Kidney epithelial cell (primary cell): ENCODE measurements at regions not wholly inside any gene's neighbourhood (a gene's known extent, or its start where the extent isn't known, plus 50 kb on each side); places are given as distances from the start of the nearest gene placed in this dataset.

ENCODE experiments used
- DNase-seq: peaks from one replicate; pipeline ENCODE4 v3.0.0-alpha.2; 2010; ENCODE audit warnings: low read depth
- H3K27me3 ChIP-seq: 2 replicates; pipeline ENCODE4 v1.6.0; 2011; ENCODE audit warnings: low read length; ENCODE audit not compliant: control insufficient read depth, insufficient read depth
- H3K36me3 ChIP-seq: 2 replicates; pipeline ENCODE4 v1.5.1; 2011; ENCODE audit warnings: low read length; ENCODE audit not compliant: control insufficient read depth, insufficient read depth
- H3K4me3 ChIP-seq: 2 replicates; pipeline ENCODE4 v1.5.1; 2011; ENCODE audit warnings: low read depth, mild to moderate bottlenecking, control low read depth, low read length
- TF ChIP-seq, protein P1 (sequence below): IDR thresholded peaks from 2 replicates; pipeline ENCODE4 v1.5.1; 2011; ENCODE audit warnings: mild to moderate bottlenecking, moderate library complexity, low read length, control low read depth, inconsistent platforms; ENCODE audit not compliant: insufficient read depth, poor library complexity, severe bottlenecking

DNA sequence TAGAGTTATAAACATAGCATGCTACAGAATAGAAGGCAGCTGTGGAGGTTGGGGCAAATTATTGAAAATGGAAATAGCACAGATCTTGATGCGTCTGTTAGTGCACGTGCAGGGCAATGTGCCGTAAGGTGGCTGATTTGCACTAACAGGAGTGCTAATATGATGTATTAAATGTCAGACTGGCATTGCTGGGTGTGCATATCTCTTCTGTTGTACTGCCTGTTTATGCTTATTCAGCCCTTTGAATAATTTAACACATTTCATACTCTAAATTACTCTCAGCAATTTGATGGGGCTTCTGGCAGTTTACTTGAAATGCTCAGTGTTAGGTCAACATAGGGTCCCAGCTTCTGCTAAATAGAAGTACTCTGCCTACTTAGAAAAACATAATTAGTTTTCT, 395.6 kb downstream of the MCTP2 start:
- no peaks in the 10 kb centered on the region for H3K27me3 ChIP-seq
- TF ChIP-seq, protein P1, sequence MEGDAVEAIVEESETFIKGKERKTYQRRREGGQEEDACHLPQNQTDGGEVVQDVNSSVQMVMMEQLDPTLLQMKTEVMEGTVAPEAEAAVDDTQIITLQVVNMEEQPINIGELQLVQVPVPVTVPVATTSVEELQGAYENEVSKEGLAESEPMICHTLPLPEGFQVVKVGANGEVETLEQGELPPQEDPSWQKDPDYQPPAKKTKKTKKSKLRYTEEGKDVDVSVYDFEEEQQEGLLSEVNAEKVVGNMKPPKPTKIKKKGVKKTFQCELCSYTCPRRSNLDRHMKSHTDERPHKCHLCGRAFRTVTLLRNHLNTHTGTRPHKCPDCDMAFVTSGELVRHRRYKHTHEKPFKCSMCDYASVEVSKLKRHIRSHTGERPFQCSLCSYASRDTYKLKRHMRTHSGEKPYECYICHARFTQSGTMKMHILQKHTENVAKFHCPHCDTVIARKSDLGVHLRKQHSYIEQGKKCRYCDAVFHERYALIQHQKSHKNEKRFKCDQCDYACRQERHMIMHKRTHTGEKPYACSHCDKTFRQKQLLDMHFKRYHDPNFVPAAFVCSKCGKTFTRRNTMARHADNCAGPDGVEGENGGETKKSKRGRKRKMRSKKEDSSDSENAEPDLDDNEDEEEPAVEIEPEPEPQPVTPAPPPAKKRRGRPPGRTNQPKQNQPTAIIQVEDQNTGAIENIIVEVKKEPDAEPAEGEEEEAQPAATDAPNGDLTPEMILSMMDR = no peak
- no peak for DNase-seq
- H3K36me3 ChIP-seq = no peaks in the 10 kb centered on the region
- no peak overlapping the region for H3K4me3 ChIP-seq

DNA sequence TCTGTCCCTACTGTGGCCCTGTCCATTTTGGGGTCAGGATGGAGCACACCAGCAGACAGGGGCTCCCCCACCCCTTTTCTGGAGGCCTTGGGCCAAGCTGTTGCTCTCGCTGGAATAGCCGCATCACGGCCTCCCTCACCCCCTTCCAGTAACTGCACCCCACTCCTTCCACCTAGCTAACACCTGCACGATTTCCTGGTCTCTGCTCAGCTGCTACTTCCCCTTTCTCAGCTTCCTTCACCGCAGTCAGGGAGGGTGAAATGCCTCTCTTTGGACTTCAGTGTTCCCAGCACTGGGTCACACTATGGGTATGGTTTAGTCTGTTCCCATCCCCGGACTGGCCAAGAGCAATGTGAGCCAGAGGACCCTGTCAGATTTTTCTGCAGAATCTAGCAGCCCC, 400.2 kb downstream of the MCTP2 start:
- Histone ChIP-seq H3K4me3 (no peak overlapping the region), H3K36me3 (no peaks in the 10 kb centered on the region), H3K27me3 (no peaks in the 10 kb centered on the region)
- TF ChIP-seq, protein P1 = no peak
- DNase-seq = no peak

DNA sequence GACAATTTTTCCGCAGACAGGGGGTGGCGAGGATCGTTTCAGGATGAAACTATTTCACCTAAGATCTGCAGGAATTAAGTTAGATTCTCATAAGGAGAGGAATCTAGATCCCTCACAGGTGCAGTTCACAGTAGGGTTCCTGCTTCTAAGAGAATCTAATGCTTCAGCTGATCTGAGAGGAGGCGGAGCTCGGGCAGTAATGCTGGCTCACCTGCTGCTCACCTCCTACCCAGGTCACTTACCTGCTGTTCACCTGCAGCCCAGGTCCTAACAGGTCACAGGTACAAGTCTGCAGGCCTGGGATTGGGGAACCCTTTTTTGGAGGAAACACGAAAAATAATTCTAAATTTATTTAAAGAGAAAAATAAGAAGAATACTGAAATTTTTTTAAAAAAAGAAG, 406.8 kb downstream of the MCTP2 start:
- no peak overlapping the region for H3K4me3 ChIP-seq
- TF ChIP-seq, protein P1 = no peak
- no peak for DNase-seq
- no peaks in the 10 kb centered on the region for H3K27me3 ChIP-seq
- no peaks in the 10 kb centered on the region for H3K36me3 ChIP-seq

DNA sequence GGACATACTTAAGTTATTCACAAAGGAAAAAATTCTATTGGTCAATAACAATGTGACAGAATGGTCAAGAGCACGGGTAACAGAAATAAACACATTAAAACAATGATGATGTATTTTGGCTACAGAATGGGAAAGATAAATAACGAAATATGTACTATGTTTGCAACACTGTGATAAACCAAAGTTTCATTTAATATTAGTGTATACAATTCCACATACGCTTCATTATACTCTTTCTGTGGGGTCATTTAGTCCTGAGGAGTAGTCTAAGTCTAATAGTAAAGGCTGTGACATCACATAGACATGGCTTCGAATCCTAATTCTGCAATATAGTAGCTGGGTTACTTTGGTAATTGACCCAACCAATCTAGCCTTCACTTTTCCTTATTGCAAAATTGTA, 408.3 kb downstream of the MCTP2 start:
- no peak for DNase-seq

DNA sequence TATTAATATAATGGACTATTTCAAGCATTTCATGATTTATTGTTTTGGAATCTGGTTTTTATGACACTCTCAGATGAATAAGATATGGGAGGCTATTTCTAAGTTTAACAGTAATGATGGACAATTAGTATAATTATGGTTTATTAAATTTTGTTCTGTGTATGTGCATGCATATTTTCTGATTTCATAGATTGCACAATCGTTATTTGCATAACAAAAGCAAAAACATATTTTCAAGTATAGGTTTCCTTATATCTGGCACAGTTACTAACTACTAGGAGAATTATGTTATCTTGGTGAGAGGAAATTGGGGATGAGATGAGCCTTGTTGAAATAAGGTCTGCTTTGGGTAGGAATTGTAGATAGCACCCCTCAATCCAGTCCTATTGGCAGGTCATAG, 413.1 kb downstream of the MCTP2 start:
- no peak for DNase-seq

More for the DNA sequence above, 408.3 kb downstream of the MCTP2 start:
- no peaks in the 10 kb centered on the region for H3K36me3 ChIP-seq
- H3K27me3 ChIP-seq = no peaks in the 10 kb centered on the region
- TF ChIP-seq, protein P1 = no peak
- H3K4me3 ChIP-seq = no peak overlapping the region

DNA sequence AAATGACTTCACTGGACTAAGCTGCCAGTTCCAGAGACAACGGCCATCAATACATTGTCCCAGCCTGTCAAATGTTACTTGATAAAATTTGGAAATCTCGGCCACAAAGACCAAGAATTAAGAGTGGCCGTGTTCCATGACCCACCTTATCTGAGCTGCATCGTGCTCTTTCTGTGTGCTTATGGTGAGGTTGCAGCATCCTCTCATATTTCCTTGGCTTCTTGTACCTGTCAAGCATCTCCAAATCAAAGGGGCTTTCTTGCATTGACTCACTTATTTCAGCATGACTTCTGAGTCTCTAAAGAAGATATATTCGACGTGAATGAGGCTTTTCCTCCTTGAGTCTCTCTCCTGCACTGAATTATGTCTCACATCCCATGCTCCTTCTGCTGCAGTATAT, 421.7 kb downstream of the MCTP2 start:
- H3K36me3 ChIP-seq = no peaks in the 10 kb centered on the region
- TF ChIP-seq, protein P1 = no peak
- DNase-seq = no peak
- H3K4me3 ChIP-seq = no peak overlapping the region
- no peaks in the 10 kb centered on the region for H3K27me3 ChIP-seq

More for the DNA sequence above, 413.1 kb downstream of the MCTP2 start:
- Histone ChIP-seq H3K36me3 (no peaks in the 10 kb centered on the region), H3K4me3 (no peak overlapping the region), H3K27me3 (no peaks in the 10 kb centered on the region)
- TF ChIP-seq, protein P1 = no peak
